Spleen (tissue), 11 donors: ENCODE measurements at regions not wholly inside any gene's neighbourhood (a gene's known extent, or its start where the extent isn't known, plus 50 kb on each side); places are given as distances from the start of the nearest gene placed in this dataset.

ENCODE experiments used
- DNase-seq: peaks from one replicate; pipeline ENCODE4 v3.0.0-alpha.2; 2020
- H3K27ac ChIP-seq, 8 donors: fragments of 200-600 bp; sonication (generic) in 7 of 8; 1 replicate in 4 of 8; 2 replicates in 4 of 8; pipeline versions ENCODE4 v1.5.0 to v1.8.0; 2016 to 2021; ENCODE audit warnings: inconsistent platforms in 4 of 8, mild to moderate bottlenecking in 4 of 8, moderate library complexity in 1 of 8
- H3K27me3 ChIP-seq, 7 donors: fragments of 200-600 bp; sonication (generic) in 6 of 7; replicated peaks in 1 of 7; 1 replicate in 4 of 7; 2 replicates in 3 of 7; pipeline versions ENCODE4 v1.5.0 to v1.8.0; 2016 to 2021; ENCODE audit warnings: inconsistent platforms in 3 of 7, mild to moderate bottlenecking in 1 of 7
- H3K36me3 ChIP-seq, 6 donors: fragments of 200-600 bp; sonication (generic) in 5 of 6; 1 replicate in 4 of 6; 2 replicates in 2 of 6; pipeline versions ENCODE4 v1.5.0 to v1.8.0; 2016 to 2021; ENCODE audit warnings: inconsistent platforms in 2 of 6
- H3K4me1 ChIP-seq, 6 donors: fragments of 200-600 bp; sonication (generic) in 5 of 6; 1 replicate in 3 of 6; 2 replicates in 3 of 6; pipeline versions ENCODE4 v1.5.0 to v1.8.0; 2016 to 2021; ENCODE audit warnings: inconsistent platforms in 3 of 6
- H3K4me3 ChIP-seq, 8 donors: fragments of 200-600 bp; sonication (generic) in 7 of 8; 1 replicate in 4 of 8; 2 replicates in 4 of 8; pipeline versions ENCODE4 v1.5.0 to v1.8.0; 2016 to 2021; ENCODE audit warnings: inconsistent platforms in 4 of 8, mild to moderate bottlenecking in 4 of 8, moderate library complexity in 2 of 8
- H3K9me3 ChIP-seq, 8 donors: fragments of 200-600 bp; sonication (generic) in 7 of 8; 1 replicate in 4 of 8; 2 replicates in 4 of 8; pipeline versions ENCODE4 v1.5.0 to v1.8.0; 2016 to 2021; ENCODE audit warnings: inconsistent platforms in 4 of 8
- POLR2A ChIP-seq, 3 donors: fragments of 450-650 bp; IDR thresholded peaks; one replicate each; pipeline ENCODE4 v1.5.1; 2017; ENCODE audit warnings: antibody characterized with exemption in 3 of 3, mild to moderate bottlenecking in 1 of 3
- POLR2AphosphoS5 ChIP-seq, 3 donors: sonication (generic); formaldehyde crosslinking; IDR thresholded peaks; one replicate each; pipeline ENCODE4 v1.5.1; 2017; ENCODE audit warnings: antibody characterized with exemption in 3 of 3
- WGBS, 5 donors: extraction: QIAGEN DNeasy Blood & Tissue Kit in 3 of 5; methylation state at CpG; one replicate each; pipeline versions ENCODE4 v1.1.5 to v1.1.7; 2013 to 2018; 5-methylcytosine and 5-hydroxymethylcytosine counted together
- intact Hi-C: fragments of 100-400 bp; cut with DNase I; formaldehyde crosslinking; loops from one replicate; pipeline ENCODE4 v1.15.0; 2023; ENCODE audit warnings: low total_unique reads
- TF ChIP-seq, protein P1 (sequence below), 11 experiments: fragments of 200-600 bp in 7 of 11; fragments of 450-650 bp in 4 of 11; sonication (generic) in 4 of 11; IDR thresholded peaks in 8 of 11; conservative IDR thresholded peaks in 3 of 11; 1 replicate in 7 of 11; 2 replicates in 4 of 11; pipeline versions ENCODE4 v1.4.0 to v1.8.0; 2016 to 2021; ENCODE audit warnings: antibody characterized with exemption in 11 of 11, inconsistent platforms in 4 of 11, mild to moderate bottlenecking in 1 of 11
- donor health status: healthy with polysubstance abuse.
- donor health status: DM: no; HTN: no; CAD: no; lungs with moderate emphysema.
- donor health status: DM: no; HTN: no; CAD: no.
- donor health status: Bipolar disorder and iron deficiency.
- donor health status: healthy.
- donor health status: DM: no; HTN: no; CAD: no.
- donor health status: DM: yes; HTN: yes; CAD: no.

DNA sequence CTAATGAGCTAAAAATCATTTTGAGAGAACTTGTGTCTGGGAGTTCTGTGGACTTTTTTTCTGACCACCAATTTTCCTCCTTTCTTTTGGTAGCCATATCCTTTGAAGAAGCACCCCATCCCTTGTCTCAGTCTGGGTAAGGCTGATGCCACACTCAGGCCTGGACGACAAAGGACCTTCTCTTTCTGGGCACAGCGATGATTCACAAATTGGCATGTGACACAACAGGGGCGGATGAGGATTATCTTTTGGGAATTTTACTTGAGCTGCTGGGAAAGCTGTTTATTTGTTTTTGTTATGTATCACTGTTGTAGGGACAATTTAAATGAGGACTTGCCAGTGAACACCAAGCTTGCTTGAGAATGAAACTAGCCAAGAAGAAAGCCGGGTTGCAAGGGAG lies 233.4 kb upstream of the HAND2 start:
- no peaks in the 10 kb centered on the region for H3K27me3 ChIP-seq
- H3K4me3 ChIP-seq = no peak overlapping the region
- no peaks in the 10 kb centered on the region for H3K9me3 ChIP-seq
- no peak for DNase-seq
- TF ChIP-seq POLR2A (IDR thresholded peaks at IDR 0.05) (no peak), POLR2AphosphoS5 (IDR thresholded peaks at IDR 0.05) (no peak)
- TF ChIP-seq, protein P1, sequence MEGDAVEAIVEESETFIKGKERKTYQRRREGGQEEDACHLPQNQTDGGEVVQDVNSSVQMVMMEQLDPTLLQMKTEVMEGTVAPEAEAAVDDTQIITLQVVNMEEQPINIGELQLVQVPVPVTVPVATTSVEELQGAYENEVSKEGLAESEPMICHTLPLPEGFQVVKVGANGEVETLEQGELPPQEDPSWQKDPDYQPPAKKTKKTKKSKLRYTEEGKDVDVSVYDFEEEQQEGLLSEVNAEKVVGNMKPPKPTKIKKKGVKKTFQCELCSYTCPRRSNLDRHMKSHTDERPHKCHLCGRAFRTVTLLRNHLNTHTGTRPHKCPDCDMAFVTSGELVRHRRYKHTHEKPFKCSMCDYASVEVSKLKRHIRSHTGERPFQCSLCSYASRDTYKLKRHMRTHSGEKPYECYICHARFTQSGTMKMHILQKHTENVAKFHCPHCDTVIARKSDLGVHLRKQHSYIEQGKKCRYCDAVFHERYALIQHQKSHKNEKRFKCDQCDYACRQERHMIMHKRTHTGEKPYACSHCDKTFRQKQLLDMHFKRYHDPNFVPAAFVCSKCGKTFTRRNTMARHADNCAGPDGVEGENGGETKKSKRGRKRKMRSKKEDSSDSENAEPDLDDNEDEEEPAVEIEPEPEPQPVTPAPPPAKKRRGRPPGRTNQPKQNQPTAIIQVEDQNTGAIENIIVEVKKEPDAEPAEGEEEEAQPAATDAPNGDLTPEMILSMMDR (IDR thresholded peaks at IDR 0.05 in 8 of 11, conservative IDR thresholded peaks at IDR 0.05 in 3 of 11) = no peak
- intact Hi-C loops = no loop called here
- no peak overlapping the region for H3K27ac ChIP-seq
- H3K4me1 ChIP-seq = peaks cover 0 to 5% (median 0%) of the 10 kb centered on the region in 6 donors
- no peaks in the 10 kb centered on the region for H3K36me3 ChIP-seq
- WGBS, 5 donors = 80 to 96% (median 82%) methylated on average over 4 of the region's 4 CpGs

DNA sequence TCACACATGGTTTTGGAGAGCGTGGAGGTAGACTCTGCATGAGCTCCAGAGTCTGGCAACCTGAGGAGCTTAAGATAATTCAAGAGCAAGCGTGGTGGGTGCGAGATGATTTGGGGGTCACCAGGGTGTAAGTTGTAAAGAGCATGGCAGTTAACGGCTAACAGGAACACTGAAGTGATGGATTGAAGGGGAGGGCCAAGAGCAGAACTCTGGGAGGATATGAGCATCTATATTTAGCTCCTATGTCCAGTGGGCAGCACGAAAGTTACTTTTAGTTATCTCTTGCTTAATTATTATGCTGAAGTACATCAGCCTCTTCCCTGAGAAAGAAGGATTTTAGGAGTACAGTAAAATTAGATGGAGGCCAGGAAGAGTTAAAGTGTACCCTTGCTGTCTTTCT lies 231.9 kb upstream of the HAND2 start:
- intact Hi-C loops = no loop called here
- TF ChIP-seq POLR2AphosphoS5 (IDR thresholded peaks at IDR 0.05) = no peak
- TF ChIP-seq POLR2A (IDR thresholded peaks at IDR 0.05) = no peak
- TF ChIP-seq, protein P1 (IDR thresholded peaks at IDR 0.05 in 8 of 11, conservative IDR thresholded peaks at IDR 0.05 in 3 of 11) = no peak
- Histone ChIP-seq H3K27me3 (no peaks in the 10 kb centered on the region), H3K9me3 (no peaks in the 10 kb centered on the region), H3K36me3 (no peaks in the 10 kb centered on the region), H3K4me3 (no peak overlapping the region), H3K27ac (no peak overlapping the region), H3K4me1 (peaks cover 0 to 5% (median 0%) of the 10 kb centered on the region in 6 donors)
- WGBS, 5 donors = 71 to 73% (median 72%) methylated on average over 5 of the region's 5 CpGs
- no peak for DNase-seq

DNA sequence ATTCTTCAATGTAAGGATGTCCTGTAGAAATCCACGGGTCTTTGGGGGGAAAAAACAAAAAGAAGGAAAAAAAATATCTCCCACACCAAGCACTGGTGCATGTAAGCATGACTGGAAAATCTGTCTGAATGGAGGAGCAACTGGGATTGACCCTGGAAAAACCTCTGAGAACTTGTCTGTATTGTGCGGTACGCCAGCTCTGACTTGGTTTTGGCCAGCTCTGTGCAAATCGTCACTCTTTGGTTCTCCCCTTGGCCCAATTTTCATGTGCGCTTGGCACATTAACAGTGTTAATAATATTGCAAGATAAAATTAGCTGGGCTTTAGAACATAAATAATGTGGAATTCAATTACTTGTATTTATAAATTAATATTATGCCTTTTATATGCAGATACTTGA lies 231.2 kb upstream of the HAND2 start:
- Histone ChIP-seq H3K27ac (no peak overlapping the region), H3K9me3 (no peaks in the 10 kb centered on the region), H3K36me3 (no peaks in the 10 kb centered on the region), H3K4me1 (peaks cover 0 to 5% (median 0%) of the 10 kb centered on the region in 6 donors), H3K4me3 (no peak overlapping the region), H3K27me3 (no peaks in the 10 kb centered on the region)
- no peak for DNase-seq
- intact Hi-C loops = no loop called here
- WGBS, 5 donors = 87 to 91% (median 89%) methylated on average over 5 of the region's 5 CpGs
- TF ChIP-seq POLR2AphosphoS5 (IDR thresholded peaks at IDR 0.05) = no peak
- TF ChIP-seq POLR2A (IDR thresholded peaks at IDR 0.05) = no peak
- TF ChIP-seq, protein P1 (IDR thresholded peaks at IDR 0.05 in 8 of 11, conservative IDR thresholded peaks at IDR 0.05 in 3 of 11) = no peak

DNA sequence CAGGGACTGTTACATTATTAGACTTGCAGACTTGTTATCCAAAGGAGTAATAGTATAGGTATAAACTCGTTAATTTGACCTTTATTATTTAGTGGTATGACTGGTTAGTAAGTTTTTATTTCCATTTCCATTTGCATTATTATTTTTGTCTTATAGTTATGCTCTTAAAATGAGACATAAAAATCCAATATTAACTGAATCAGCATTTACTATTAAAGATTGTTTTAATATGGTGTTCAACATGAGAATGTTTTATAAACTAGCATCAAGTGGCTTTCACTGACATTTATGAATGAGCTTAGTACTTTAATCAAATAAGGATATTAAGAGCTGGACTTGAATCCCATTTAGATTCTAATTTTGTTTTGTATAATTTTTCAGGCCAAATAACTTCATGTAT lies 228.1 kb upstream of the HAND2 start:
- H3K27ac ChIP-seq = no peak overlapping the region
- 24 to 41% (median 38%) methylated on average over 1 of the region's 1 CpG for WGBS, 5 donors
- TF ChIP-seq POLR2AphosphoS5 (IDR thresholded peaks at IDR 0.05) (no peak), POLR2A (IDR thresholded peaks at IDR 0.05) (no peak)
- TF ChIP-seq, protein P1 (IDR thresholded peaks at IDR 0.05 in 8 of 11, conservative IDR thresholded peaks at IDR 0.05 in 3 of 11) = no peak
- H3K9me3 ChIP-seq = no peaks in the 10 kb centered on the region
- H3K4me1 ChIP-seq = no peaks in the 10 kb centered on the region
- no peak overlapping the region for H3K4me3 ChIP-seq
- intact Hi-C loops = no loop called here
- no peaks in the 10 kb centered on the region for H3K36me3 ChIP-seq
- H3K27me3 ChIP-seq = no peaks in the 10 kb centered on the region
- DNase-seq = no peak
